Fibroblast of the aortic adventitia (primary cell): ENCODE measurements at regions not wholly inside any gene's neighbourhood (a gene's known extent, or its start where the extent isn't known, plus 50 kb on each side); places are given as distances from the start of the nearest gene placed in this dataset.
A peak's percentile ranks its signal among the peaks of the same experiment; 100 is the strongest.

Source experiments
- DNase-seq: peaks from one replicate; pipeline ENCODE4 v3.0.0-alpha.2; 2010; ENCODE audit warnings: low read depth
- H3K4me3 ChIP-seq: 2 replicates; pipeline ENCODE4 v1.5.1; 2011; ENCODE audit warnings: low read depth, mild to moderate bottlenecking, control low read depth, low read length, moderate library complexity
- CTCF ChIP-seq: IDR thresholded peaks from 2 replicates; pipeline ENCODE4 v1.5.1; 2011; ENCODE audit warnings: mild to moderate bottlenecking, low read length, control low read depth, inconsistent platforms; ENCODE audit not compliant: insufficient read depth

- no peak for DNase-seq
- no peak overlapping the region for H3K4me3 ChIP-seq
- no peak for TF ChIP-seq CTCF
These were observed 80.7 kb downstream of the PDGFA start for GRCh38 chr7:438916-439315.

- no peak for TF ChIP-seq CTCF
- no peak overlapping the region for H3K4me3 ChIP-seq
- no peak for DNase-seq
These were observed 79.4 kb downstream of the PDGFA start for GRCh38 chr7:440059-440749.

- DNase-seq: no peak
- H3K4me3 ChIP-seq: no peak overlapping the region
- no peak for TF ChIP-seq CTCF
These were observed 77.8 kb downstream of the PDGFA start for GRCh38 chr7:441684-442421.

- DNase-seq: no peak
- TF ChIP-seq CTCF: no peak
These were observed 77.2 kb downstream of the PDGFA start for GRCh38 chr7:442457-442856.

DNA sequence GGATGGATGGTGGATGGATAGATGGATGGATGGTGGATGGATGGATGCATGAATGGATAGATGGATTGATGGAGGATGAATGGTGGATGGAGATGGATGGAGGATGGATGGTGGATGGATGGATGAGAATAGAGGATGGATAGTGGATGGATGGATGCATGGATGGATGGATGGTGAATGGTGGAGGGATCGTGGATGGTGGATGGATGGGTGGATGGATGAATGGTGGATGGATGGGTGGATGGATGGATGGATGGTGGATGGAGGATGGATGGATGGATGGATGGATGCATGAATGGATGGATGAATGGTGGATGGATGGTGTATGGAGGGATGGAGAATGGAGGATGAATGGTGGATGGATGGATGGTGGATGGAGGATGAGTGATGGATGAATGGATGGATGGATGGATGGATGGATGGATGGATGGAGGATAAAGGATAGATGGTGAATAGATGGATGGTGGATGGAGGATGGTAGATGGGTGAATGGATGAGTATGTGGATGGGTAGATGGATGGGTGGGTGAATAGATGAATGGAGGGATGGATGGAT, 76.3 kb downstream of the PDGFA start:
- no peak for TF ChIP-seq CTCF
- H3K4me3 ChIP-seq: no peak overlapping the region
- DNase-seq: no peak

More at GRCh38 chr7:442457-442856, 77.2 kb downstream of the PDGFA start:
- no peak overlapping the region for H3K4me3 ChIP-seq

DNA sequence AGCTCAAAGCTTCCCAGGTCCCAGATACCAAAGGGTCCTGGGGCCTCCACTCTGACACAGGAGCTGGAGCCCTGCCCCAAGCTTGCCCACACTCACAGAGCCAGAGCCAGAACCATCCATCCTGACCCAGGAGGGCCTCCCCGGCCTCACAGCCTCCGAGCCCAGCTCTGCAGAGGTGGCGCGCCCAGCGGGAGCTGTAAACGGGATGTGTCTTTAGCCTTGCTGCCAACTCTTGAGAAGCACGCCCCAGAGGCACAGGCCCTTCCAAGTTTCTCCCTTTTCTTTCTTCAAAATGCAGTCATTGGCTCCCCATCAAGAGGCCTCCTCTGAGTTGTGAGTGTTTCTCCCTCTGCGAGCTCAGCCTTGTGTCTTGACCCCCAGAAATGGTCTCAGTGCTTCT, 75.0 kb downstream of the PDGFA start:
- H3K4me3 ChIP-seq: no peak overlapping the region
- no peak for TF ChIP-seq CTCF
- DNase-seq: peak; percentile 59
